Activated B cell treated with CpG ODN at 0.5 μM for 24 hours (primary cell): ENCODE measurements at regions not wholly inside any gene's neighbourhood (a gene's known extent, or its start where the extent isn't known, plus 50 kb on each side); places are given as distances from the start of the nearest gene placed in this dataset.

Experiments used
- ATAC-seq: fragments of 200-7000 bp; cut with Tn5 transposase; one replicate; pipeline ENCODE4 v1.10.0; 2021; ENCODE audit warnings: low read depth, mild to moderate bottlenecking, moderate library complexity
- CTCF ChIA-PET: fragments of 350-600 bp; sonication (Branson Sonifier 250); formaldehyde crosslinking; loops from one replicate; lab custom pipeline; 2021; ENCODE audit warnings: antibody characterized with exemption; lab: Charles Lee
- POLR2A ChIA-PET: fragments of 350-600 bp; sonication (Branson Sonifier 250); formaldehyde crosslinking; loops from one replicate; lab custom pipeline; 2021; ENCODE audit warnings: antibody characterized with exemption; lab: Charles Lee
- DNase-seq: peaks from one replicate; pipeline ENCODE4 v3.0.0; 2022
- H3K27ac Mint-ChIP-seq: one replicate; pipeline ENCODE4 v1.8.0; 2020; ENCODE audit warnings: mixed read lengths
- H3K27me3 Mint-ChIP-seq: one replicate; pipeline ENCODE4 v1.8.0; 2021; ENCODE audit warnings: mixed read lengths
- H3K36me3 Mint-ChIP-seq: one replicate; pipeline ENCODE4 v1.8.0; 2021; ENCODE audit warnings: low read depth, mixed read lengths
- H3K4me1 Mint-ChIP-seq: one replicate; pipeline ENCODE4 v1.8.0; 2021; ENCODE audit warnings: mixed read lengths
- H3K4me3 Mint-ChIP-seq: one replicate; pipeline ENCODE4 v1.8.0; 2020; ENCODE audit warnings: mild to moderate bottlenecking, mixed read lengths
- H3K9me3 Mint-ChIP-seq: one replicate; pipeline ENCODE4 v1.8.0; 2020; ENCODE audit warnings: mixed read lengths
- CTCF ChIP-seq: fragments of 200-600 bp; IDR thresholded peaks from one replicate; pipeline ENCODE4 v1.8.0; 2022; ENCODE audit warnings: antibody characterized with exemption, mild to moderate bottlenecking
- intact Hi-C: fragments of 100-400 bp; cut with micrococcal nuclease; formaldehyde crosslinking; loops from one replicate; pipeline ENCODE4 v1.15.1; 2024

DNA sequence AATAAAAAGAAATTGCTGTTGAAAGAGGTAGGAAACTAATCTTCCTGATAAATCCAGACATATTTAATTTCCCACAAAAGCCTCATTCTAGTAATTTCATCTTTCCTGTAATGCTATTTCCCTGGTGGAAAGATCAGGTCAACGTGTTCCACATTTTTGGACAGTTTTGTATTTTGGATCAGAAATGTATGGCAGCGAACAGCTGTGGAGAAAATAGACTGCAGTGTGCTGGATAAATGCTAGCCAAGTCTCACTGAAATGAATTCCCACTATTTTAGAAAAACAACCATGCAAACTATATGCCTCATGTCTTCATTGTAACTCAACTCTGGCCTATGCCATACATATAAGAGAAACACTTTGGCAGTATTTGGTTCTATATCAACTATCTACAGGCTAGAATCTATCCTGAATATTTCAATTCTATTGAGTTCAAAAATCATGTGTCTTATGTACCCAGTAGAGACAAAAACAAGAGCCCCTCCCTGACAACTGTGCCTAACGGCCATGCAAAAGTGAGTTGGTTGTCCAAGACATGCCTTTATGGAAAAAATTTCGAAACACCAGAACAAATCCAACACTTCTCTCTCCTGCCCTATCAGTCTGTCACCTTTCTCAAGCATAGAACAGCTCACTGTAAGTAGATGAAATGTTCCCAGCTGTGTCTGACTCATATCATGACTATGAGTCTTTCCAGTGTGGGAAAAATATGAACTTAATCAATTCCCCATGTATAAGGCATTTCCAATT lies 191.3 kb upstream of the NREP start:
- CTCF ChIA-PET = no interaction called here

GRCh38 chr5:111946556-111946955 lies 189.6 kb upstream of the NREP start:
- H3K27ac Mint-ChIP-seq = no peak overlapping the region
- intact Hi-C loops = no loop called here

More for the DNA sequence above, 191.3 kb upstream of the NREP start:
- H3K9me3 Mint-ChIP-seq = no peaks in the 10 kb centered on the region
- intact Hi-C loops = no loop called here
- no peaks in the 10 kb centered on the region for H3K36me3 Mint-ChIP-seq
- H3K27me3 Mint-ChIP-seq = peaks cover 5% of the 10 kb centered on the region
- POLR2A ChIA-PET = no interaction called here
- no peak for TF ChIP-seq CTCF
- ATAC-seq (no peak), DNase-seq (no peak)
- peaks cover under 1% of the 10 kb centered on the region for H3K4me1 Mint-ChIP-seq
- no peak overlapping the region for H3K4me3 Mint-ChIP-seq
- H3K27ac Mint-ChIP-seq = no peak overlapping the region

GRCh38 chr5:111945535-111945934 lies 188.5 kb upstream of the NREP start:
- intact Hi-C loops = no loop called here
- no peaks in the 10 kb centered on the region for H3K9me3 Mint-ChIP-seq
- TF ChIP-seq CTCF = no peak
- H3K36me3 Mint-ChIP-seq = no peaks in the 10 kb centered on the region
- POLR2A ChIA-PET = no interaction called here
- no peak overlapping the region for H3K4me3 Mint-ChIP-seq
- ATAC-seq (no peak), DNase-seq (no peak)
- H3K4me1 Mint-ChIP-seq = no peaks in the 10 kb centered on the region
- peaks cover 5% of the 10 kb centered on the region for H3K27me3 Mint-ChIP-seq
- H3K27ac Mint-ChIP-seq = no peak overlapping the region
- CTCF ChIA-PET = no interaction called here

More at GRCh38 chr5:111946556-111946955, 189.6 kb upstream of the NREP start:
- Mint-ChIP-seq H3K9me3 (no peaks in the 10 kb centered on the region), H3K4me3 (no peak overlapping the region), H3K36me3 (no peaks in the 10 kb centered on the region), H3K27me3 (peaks cover 5% of the 10 kb centered on the region), H3K4me1 (no peaks in the 10 kb centered on the region)
- TF ChIP-seq CTCF = no peak
- DNase-seq = no peak
- CTCF ChIA-PET = no interaction called here
- POLR2A ChIA-PET = no interaction called here
- no peak for ATAC-seq

DNA sequence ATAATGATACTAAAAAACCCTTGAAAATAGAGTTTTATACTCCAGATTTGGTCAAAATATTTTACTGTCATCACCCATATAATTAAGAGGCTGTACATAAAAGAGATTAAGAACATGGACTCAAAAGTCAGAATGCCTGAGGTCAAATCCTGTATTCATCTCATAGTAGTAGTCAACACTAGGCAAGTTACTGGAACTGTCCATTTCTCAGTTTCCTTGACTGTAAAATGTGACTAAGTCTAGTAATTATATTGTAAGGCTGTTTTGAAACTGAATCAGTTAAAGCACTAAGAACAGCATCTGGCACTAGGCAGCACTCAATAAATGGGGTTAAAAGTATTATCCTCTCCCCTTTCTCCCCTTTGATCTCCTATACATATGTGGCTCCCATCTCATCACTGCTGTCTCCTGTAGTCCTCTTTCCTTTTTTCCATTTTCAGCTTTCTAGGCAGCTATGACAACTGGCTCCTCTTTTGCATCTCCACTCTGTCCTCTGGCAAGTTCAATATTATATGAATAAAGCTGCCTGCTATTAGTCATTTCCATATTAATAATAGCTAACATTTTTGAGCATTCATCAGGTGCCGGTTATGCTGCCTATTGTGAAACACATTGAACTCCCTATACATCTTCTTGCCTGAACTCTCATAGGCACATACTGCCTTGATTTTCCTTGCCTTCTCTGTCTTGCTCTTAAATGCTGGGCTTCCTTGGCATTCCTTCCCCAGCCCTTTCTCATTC lies 185.8 kb upstream of the NREP start:
- no peak for DNase-seq
- intact Hi-C loops = no loop called here
- Mint-ChIP-seq H3K27me3 (peaks cover 5% of the 10 kb centered on the region), H3K4me1 (no peaks in the 10 kb centered on the region), H3K4me3 (no peak overlapping the region), H3K27ac (no peak overlapping the region), H3K36me3 (no peaks in the 10 kb centered on the region), H3K9me3 (no peaks in the 10 kb centered on the region)
- ATAC-seq = no peak
- no peak for TF ChIP-seq CTCF
- ChIA-PET CTCF (no interaction called here), POLR2A (no interaction called here)

DNA sequence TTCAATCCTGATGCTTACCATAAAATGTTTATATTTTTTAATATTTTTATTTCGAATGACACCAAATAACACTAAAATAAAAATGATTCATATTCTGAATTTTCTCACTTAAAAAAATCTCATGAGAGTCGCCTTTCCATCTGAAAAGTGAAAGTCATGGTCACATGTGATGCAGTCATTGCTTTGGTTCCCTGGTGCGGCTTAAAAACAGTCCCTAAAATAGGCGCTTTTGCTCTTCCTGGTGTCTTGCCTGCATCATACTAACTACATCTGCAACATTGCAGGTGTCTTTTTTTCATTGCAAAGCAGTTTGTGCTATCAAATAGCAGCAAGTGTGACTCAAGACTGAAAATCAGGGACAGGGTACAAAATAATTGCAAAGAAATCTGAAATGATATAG lies 185.2 kb upstream of the NREP start:
- Mint-ChIP-seq H3K4me3 (no peak overlapping the region), H3K9me3 (no peaks in the 10 kb centered on the region), H3K27me3 (peaks cover 5% of the 10 kb centered on the region), H3K27ac (no peak overlapping the region), H3K4me1 (no peaks in the 10 kb centered on the region), H3K36me3 (no peaks in the 10 kb centered on the region)
- intact Hi-C loops = no loop called here
- ATAC-seq (no peak), DNase-seq (no peak)
- POLR2A ChIA-PET = no interaction called here
- TF ChIP-seq CTCF = no peak
- CTCF ChIA-PET = no interaction called here
